ENCODE measurements at regions not wholly inside any gene's neighbourhood (a gene's known extent, or its start where the extent isn't known, plus 50 kb on each side); places are given as distances from the start of the nearest gene placed in this dataset.

DNA sequence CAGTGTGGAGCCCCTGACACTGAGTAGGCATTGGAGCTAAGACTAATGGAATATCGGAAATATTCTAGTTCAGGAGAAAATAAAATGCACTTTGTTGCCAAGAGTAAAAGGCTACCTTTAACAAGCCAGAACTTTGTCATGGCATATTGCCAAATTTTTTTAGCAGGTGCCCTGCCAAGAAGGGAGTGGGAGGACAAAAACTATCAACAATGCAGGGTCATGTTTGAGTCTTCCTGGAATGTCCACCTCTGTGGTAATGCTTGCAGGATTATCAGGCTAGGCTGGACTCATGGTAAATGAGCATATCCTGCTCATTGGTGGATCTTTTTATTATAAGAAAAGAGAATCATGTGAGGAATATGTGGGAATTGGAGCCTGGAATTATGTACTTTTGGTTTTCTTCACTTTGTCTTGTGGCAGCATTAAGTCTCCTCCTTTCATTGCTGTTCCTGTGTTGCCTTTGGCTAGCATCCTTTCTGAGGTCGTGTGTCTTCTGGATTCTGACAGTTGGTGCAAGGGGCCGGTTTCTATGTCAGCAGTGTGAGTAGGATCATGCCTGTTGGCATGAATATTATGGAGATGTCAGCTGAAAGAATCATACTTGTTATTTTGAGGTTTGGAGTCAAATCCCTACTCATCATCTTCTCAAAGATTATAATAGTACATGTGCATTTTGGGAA lies 122.9 kb upstream of the SPRY2 start:
- H3K27ac ChIP-seq = no peak overlapping the region
- TF ChIP-seq, protein P1, sequence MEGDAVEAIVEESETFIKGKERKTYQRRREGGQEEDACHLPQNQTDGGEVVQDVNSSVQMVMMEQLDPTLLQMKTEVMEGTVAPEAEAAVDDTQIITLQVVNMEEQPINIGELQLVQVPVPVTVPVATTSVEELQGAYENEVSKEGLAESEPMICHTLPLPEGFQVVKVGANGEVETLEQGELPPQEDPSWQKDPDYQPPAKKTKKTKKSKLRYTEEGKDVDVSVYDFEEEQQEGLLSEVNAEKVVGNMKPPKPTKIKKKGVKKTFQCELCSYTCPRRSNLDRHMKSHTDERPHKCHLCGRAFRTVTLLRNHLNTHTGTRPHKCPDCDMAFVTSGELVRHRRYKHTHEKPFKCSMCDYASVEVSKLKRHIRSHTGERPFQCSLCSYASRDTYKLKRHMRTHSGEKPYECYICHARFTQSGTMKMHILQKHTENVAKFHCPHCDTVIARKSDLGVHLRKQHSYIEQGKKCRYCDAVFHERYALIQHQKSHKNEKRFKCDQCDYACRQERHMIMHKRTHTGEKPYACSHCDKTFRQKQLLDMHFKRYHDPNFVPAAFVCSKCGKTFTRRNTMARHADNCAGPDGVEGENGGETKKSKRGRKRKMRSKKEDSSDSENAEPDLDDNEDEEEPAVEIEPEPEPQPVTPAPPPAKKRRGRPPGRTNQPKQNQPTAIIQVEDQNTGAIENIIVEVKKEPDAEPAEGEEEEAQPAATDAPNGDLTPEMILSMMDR (conservative IDR thresholded peaks at IDR 0.05) = no peak
- TF ChIP-seq ZFX (IDR thresholded peaks at IDR 0.05) = no peak

DNA sequence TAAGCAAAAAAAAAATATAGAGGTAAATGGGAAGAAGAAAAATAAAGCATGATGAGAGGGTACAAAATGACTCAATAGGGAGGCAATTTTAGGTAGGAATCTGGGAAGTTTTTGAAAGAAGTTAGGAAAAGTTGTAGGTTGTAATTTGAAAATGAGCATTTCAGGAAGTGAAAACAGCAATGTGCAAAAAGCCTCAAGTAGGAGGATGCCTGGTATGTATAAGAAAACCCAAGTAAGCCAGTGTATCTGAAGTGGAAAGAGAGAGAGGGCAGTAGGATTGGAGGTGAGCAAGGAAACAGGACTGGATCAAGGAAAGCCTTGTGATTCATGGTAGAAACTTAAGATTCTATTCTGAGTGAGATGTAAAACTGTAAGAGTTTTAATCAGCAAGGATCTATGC lies 121.6 kb upstream of the SPRY2 start:
- TF ChIP-seq, protein P1 (conservative IDR thresholded peaks at IDR 0.05) = no peak
- no peak for TF ChIP-seq ZFX (IDR thresholded peaks at IDR 0.05)
- H3K27ac ChIP-seq = no peak overlapping the region

DNA sequence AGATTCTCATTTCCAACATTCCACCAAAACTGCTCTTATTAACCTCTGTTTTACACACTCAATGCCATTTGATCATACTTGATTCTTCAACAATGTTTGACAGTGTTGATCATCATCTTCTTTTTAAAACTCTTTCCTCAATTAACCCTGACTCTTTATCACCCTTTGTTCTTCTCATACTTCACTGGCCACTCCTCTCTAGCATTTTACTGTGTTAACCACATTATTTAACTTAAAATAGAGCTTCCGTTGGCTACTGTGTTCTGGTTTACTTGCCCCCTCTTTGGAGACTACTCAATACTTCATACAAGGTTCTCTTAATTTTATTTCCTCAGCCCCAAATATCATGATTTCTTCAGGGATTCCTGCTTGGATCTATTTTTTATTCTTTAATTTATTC lies 121.1 kb upstream of the SPRY2 start:
- TF ChIP-seq ZFX (IDR thresholded peaks at IDR 0.05) = no peak
- TF ChIP-seq, protein P1 (conservative IDR thresholded peaks at IDR 0.05) = no peak
- H3K27ac ChIP-seq = no peak overlapping the region

DNA sequence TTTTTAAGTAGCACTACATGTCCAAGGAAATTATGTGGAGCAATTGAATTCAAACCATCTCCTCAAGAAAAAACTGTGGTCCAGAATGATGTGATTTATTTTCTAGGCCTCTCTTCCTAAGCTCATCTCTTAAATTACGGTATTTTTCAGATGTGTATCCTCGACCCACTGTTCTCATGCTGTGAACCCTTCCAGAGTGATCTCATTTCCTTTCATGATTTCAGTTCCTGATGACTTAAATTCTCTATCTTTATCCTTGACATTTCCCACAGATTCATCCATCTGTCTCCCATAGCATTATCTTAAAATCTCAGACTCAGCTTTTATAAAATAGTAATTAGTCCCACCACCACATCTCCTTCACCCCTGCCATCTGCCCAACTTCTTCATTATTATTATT lies 117.6 kb upstream of the SPRY2 start:
- no peak overlapping the region for H3K27ac ChIP-seq
- TF ChIP-seq ZFX (IDR thresholded peaks at IDR 0.05) = no peak
- TF ChIP-seq, protein P1 (conservative IDR thresholded peaks at IDR 0.05) = no peak

DNA sequence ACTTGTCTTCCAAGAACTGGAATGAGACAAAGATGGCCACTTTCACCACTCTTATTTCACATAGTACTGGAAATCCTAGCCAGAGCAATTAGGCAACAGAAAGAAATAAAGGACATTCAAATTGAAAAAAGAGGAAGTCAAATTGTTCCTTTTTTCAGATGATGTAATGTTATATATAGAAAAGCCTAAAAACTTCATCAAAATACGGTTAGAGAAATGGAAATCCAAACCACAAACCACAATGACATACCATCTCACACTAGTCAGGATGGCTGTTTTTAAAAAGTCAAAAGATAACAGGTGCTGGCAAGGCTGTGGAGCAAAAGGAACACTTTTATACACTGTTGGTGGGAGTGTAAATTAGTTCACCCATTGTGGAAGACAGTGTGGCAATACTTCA lies 113.3 kb upstream of the SPRY2 start:
- no peak overlapping the region for H3K27ac ChIP-seq
- no peak for TF ChIP-seq ZFX (IDR thresholded peaks at IDR 0.05)
- TF ChIP-seq, protein P1 (conservative IDR thresholded peaks at IDR 0.05) = no peak

DNA sequence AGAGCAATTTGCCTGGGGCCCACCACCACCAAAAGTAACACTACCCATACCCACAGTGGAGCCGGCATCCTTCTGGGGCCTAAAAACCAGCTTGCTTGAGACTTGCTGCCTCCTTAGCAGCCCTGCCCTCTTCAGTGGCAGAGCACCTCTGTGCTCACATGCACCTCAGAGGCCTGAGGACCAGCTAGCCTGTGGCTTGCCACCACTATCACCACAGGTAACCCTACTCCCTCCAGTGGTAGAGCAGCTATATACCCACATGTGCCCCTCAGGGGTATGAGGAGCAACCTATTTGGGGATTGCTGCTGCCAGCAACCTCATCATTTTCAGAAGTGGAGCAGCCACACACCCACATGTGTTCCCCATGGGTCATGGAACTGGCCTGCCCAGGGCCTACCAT lies 111.4 kb upstream of the SPRY2 start:
- TF ChIP-seq, protein P1 (conservative IDR thresholded peaks at IDR 0.05) = no peak
- no peak for TF ChIP-seq ZFX (IDR thresholded peaks at IDR 0.05)
- no peak overlapping the region for H3K27ac ChIP-seq

DNA sequence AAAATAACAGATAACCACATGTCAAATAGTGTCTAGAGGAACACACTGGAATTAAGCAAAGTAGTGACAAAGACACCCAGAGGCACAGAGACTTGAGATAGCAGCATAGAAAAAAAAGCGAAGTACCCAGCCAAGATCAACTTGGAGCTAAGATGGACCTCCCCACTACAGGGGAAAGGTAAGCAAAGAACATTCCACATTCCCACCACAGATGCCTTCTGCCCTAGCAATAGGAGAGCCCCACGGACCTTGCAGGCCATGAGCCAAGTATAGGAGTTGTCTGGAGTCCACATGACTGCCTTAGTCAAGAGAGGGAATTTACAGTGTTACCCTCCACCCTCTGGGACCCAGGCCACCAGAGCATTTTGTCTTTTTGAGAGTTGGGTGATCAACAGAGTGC lies 110.7 kb upstream of the SPRY2 start:
- TF ChIP-seq, protein P1 (conservative IDR thresholded peaks at IDR 0.05) = no peak
- no peak for TF ChIP-seq ZFX (IDR thresholded peaks at IDR 0.05)

More for the DNA sequence above, 110.7 kb upstream of the SPRY2 start:
- no peak overlapping the region for H3K27ac ChIP-seq
